H9 (cell line): ENCODE measurements at regions not wholly inside any gene's neighbourhood (a gene's known extent, or its start where the extent isn't known, plus 50 kb on each side); places are given as distances from the start of the nearest gene placed in this dataset.

Source experiments
- DNase-seq: peaks from one replicate; pipeline ENCODE4 v3.0.0-alpha.2; 2017
- H2AFZ ChIP-seq: one replicate; pipeline ENCODE4 v1.6.1; 2013; ENCODE audit warnings: mild to moderate bottlenecking, low read length, control low read depth, moderate library complexity
- H2AK5ac ChIP-seq: 2 replicates; pipeline ENCODE4 v1.6.1; 2013; ENCODE audit warnings: low read length, control low read depth, mixed read lengths; ENCODE audit not compliant: insufficient read length
- H2BK120ac ChIP-seq: one replicate; pipeline ENCODE4 v1.6.1; 2013; ENCODE audit warnings: low read depth, mild to moderate bottlenecking, low read length, control low read depth, inconsistent platforms; ENCODE audit not compliant: poor library complexity, severe bottlenecking
- H2BK12ac ChIP-seq: 2 replicates; pipeline ENCODE4 v1.6.1; 2013; ENCODE audit warnings: low read length, control low read depth, mixed read lengths, low read depth; ENCODE audit not compliant: insufficient read length
- H2BK15ac ChIP-seq: 2 replicates; pipeline ENCODE4 v1.6.1; 2013; ENCODE audit warnings: low read depth, low read length, control low read depth
- H2BK20ac ChIP-seq: one replicate; pipeline ENCODE4 v1.6.1; 2013; ENCODE audit warnings: low read depth, mild to moderate bottlenecking, low read length, control low read depth, inconsistent platforms; ENCODE audit not compliant: poor library complexity, severe bottlenecking
- H2BK5ac ChIP-seq: 2 replicates; pipeline ENCODE4 v1.6.1; 2013; ENCODE audit warnings: low read length, control low read depth, mixed read lengths; ENCODE audit not compliant: insufficient read length
- H3K14ac ChIP-seq: 2 replicates; pipeline ENCODE4 v1.6.1; 2013; ENCODE audit warnings: low read length, control low read depth; ENCODE audit not compliant: insufficient read depth
- H3K18ac ChIP-seq: 2 replicates; pipeline ENCODE4 v1.6.1; 2013; ENCODE audit warnings: low read depth, mild to moderate bottlenecking, mixed read lengths, low read length, control low read depth; ENCODE audit not compliant: insufficient read length
- H3K23ac ChIP-seq: 2 replicates; pipeline ENCODE4 v1.6.1; 2013; ENCODE audit warnings: low read length, control low read depth, mixed read lengths, low read depth; ENCODE audit not compliant: insufficient read length
- H3K23me2 ChIP-seq: 2 replicates; pipeline ENCODE4 v1.6.1; 2013; ENCODE audit warnings: low read depth, mild to moderate bottlenecking, mixed read lengths, low read length, control low read depth; ENCODE audit not compliant: insufficient read length, poor library complexity, severe bottlenecking
- H3K27ac ChIP-seq: 2 replicates; pipeline ENCODE4 v1.5.1; 2013; ENCODE audit warnings: low read length, control low read depth, mixed read lengths, low read depth; ENCODE audit not compliant: insufficient read length
- H3K27me3 ChIP-seq: 2 replicates; pipeline ENCODE4 v1.6.1; 2013; ENCODE audit warnings: low read length, control low read depth, inconsistent platforms; ENCODE audit not compliant: insufficient read depth
- H3K4ac ChIP-seq: 2 replicates; pipeline ENCODE4 v1.6.1; 2013; ENCODE audit warnings: low read depth, mild to moderate bottlenecking, control low read depth, inconsistent platforms, low read length, moderate library complexity
- H3K4me1 ChIP-seq: 2 replicates; pipeline ENCODE4 v1.6.1; 2013; ENCODE audit warnings: low read length, control low read depth, inconsistent platforms; ENCODE audit not compliant: insufficient read depth
- H3K4me2 ChIP-seq: 2 replicates; pipeline ENCODE4 v1.6.1; 2013; ENCODE audit warnings: low read length, control low read depth, mixed read lengths; ENCODE audit not compliant: insufficient read length, insufficient read depth
- H3K56ac ChIP-seq: 2 replicates; pipeline ENCODE4 v1.6.1; 2013; ENCODE audit warnings: low read depth, mild to moderate bottlenecking, mixed read lengths, low read length, control low read depth; ENCODE audit not compliant: insufficient read length
- H3K79me1 ChIP-seq: 2 replicates; pipeline ENCODE4 v1.6.1; 2013; ENCODE audit warnings: low read depth, mild to moderate bottlenecking, moderate library complexity, low read length, control low read depth, inconsistent platforms; ENCODE audit not compliant: insufficient read depth, poor library complexity, severe bottlenecking
- H3K79me2 ChIP-seq: 2 replicates; pipeline ENCODE4 v1.6.1; 2013; ENCODE audit warnings: low read length, control low read depth, inconsistent platforms; ENCODE audit not compliant: insufficient read depth
- H3K9ac ChIP-seq: 2 replicates; pipeline ENCODE4 v1.6.1; 2013; ENCODE audit warnings: low read length, control low read depth, mixed read lengths; ENCODE audit not compliant: insufficient read length; ENCODE audit errors: extremely low read depth
- H3K9me3 ChIP-seq: one replicate; pipeline ENCODE4 v1.6.1; 2013; ENCODE audit warnings: low read depth, low read length, inconsistent platforms; ENCODE audit not compliant: control insufficient read depth
- H3T11ph ChIP-seq: one replicate; pipeline ENCODE4 v1.6.1; 2013; ENCODE audit warnings: mild to moderate bottlenecking, low read length, control low read depth, inconsistent platforms
- H4K20me1 ChIP-seq: one replicate; pipeline ENCODE4 v1.6.1; 2013; ENCODE audit not compliant: control insufficient read depth, insufficient read length, insufficient read depth
- H4K5ac ChIP-seq: 2 replicates; pipeline ENCODE4 v1.6.1; 2013; ENCODE audit warnings: low read depth, mild to moderate bottlenecking, mixed read lengths, low read length, control low read depth; ENCODE audit not compliant: insufficient read length
- H4K8ac ChIP-seq: replicated peaks from 2 replicates; pipeline ENCODE4 v1.6.1; 2013; ENCODE audit warnings: low read length, control low read depth, mixed read lengths, low read depth; ENCODE audit not compliant: insufficient read length
- H4K91ac ChIP-seq: 2 replicates; pipeline ENCODE4 v1.6.1; 2013; ENCODE audit warnings: low read depth, mild to moderate bottlenecking, moderate library complexity, mixed read lengths, low read length, control low read depth; ENCODE audit not compliant: insufficient read length
- H3K27ac Mint-ChIP-seq, 3 experiments: 2 replicates in 2 of 3; 3 replicates in 1 of 3; pipeline ENCODE4 v1.8.0; 2020 to 2021; ENCODE audit warnings: mixed read lengths in 3 of 3, mild to moderate bottlenecking in 1 of 3, moderate library complexity in 1 of 3
- H3K27me3 Mint-ChIP-seq: 2 replicates; pipeline ENCODE4 v1.8.0; 2021; ENCODE audit warnings: low read depth, mild to moderate bottlenecking, moderate library complexity, mixed read lengths
- H3K36me3 Mint-ChIP-seq, 3 experiments: 2 replicates in 2 of 3; 3 replicates in 1 of 3; pipeline ENCODE4 v1.8.0; 2020 to 2021; ENCODE audit warnings: low read depth in 3 of 3, mixed read lengths in 3 of 3; ENCODE audit not compliant: insufficient read depth in 1 of 3
- H3K4me1 Mint-ChIP-seq, 2 experiments: 2 replicates each; pipeline ENCODE4 v1.8.0; 2020; ENCODE audit warnings: mixed read lengths in 2 of 2
- H3K4me3 Mint-ChIP-seq, 2 experiments: 2 replicates in 1 of 2; 3 replicates in 1 of 2; pipeline ENCODE4 v1.8.0; 2020 to 2021; ENCODE audit warnings: mild to moderate bottlenecking in 2 of 2, mixed read lengths in 2 of 2, moderate library complexity in 1 of 2
- H3K9me3 Mint-ChIP-seq, 2 experiments: 2 replicates in 1 of 2; 3 replicates in 1 of 2; pipeline ENCODE4 v1.8.0; 2020; ENCODE audit warnings: mild to moderate bottlenecking in 2 of 2, mixed read lengths in 2 of 2, moderate library complexity in 1 of 2
- WGBS: extraction: QIAGEN DNeasy Blood & Tissue Kit; methylation state at CpG from one replicate; pipeline ENCODE4 v1.1.7; 2013; ENCODE audit warnings: missing lambda C conversion rate, low lambda C conversion rate, mixed read lengths; ENCODE audit not compliant: insufficient read length; ENCODE audit errors: extremely low coverage; 5-methylcytosine and 5-hydroxymethylcytosine counted together
- TF ChIP-seq, protein P1 (sequence below): fragments of 200-600 bp; sonication (generic); conservative IDR thresholded peaks from 3 replicates; pipeline ENCODE4 v1.8.0; 2021; ENCODE audit warnings: antibody characterized with exemption, mild to moderate bottlenecking

DNA sequence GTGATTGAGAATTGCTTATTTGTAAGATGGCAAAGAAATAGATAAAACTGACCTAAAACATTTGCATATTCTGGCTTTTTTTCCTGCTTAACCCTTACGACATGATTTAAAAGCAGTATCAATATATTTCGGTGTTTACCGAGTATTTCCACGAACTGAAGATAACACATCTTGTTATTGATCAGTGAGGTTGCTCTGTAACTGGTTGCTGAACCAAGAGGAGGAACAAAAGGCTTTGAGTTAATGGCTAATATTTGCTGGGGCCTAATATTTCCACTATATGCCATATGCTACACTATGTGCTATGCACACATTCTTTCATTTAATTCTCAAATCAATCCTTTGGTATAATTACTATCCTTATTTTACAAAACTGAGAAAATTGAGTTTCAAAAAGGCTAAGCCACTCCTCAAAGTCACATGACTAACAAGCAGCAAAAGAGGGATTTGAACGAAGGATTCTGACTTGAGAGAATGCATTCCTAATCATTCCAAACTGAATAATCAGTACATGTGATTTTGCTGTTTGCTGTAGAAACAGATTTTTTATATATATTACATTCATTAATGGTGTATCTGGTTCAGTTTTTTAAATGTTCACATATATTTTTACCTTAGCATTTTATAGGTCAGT lies 346.0 kb downstream of the USP25 start:
- Histone ChIP-seq H3K9me3 (no peaks in the 10 kb centered on the region), H3K23ac (no peak overlapping the region), H4K8ac (no peak overlapping the region), H2BK20ac (no peak overlapping the region), H3K27ac (no peak overlapping the region), H3K14ac (no peak overlapping the region), H3K56ac (no peak overlapping the region), H4K20me1 (no peaks in the 10 kb centered on the region), H4K5ac (no peak overlapping the region), H3K23me2 (no peaks in the 10 kb centered on the region), H3T11ph (no peak overlapping the region), H2AFZ (no peak overlapping the region), H3K79me2 (no peaks in the 10 kb centered on the region), H4K91ac (no peak overlapping the region), H3K4me1 (no peaks in the 10 kb centered on the region), H2BK15ac (no peak overlapping the region), H3K4me2 (no peak overlapping the region), H3K79me1 (no peaks in the 10 kb centered on the region), H2BK120ac (no peak overlapping the region), H2AK5ac (no peak overlapping the region), H3K4ac (no peak overlapping the region), H3K27me3 (no peaks in the 10 kb centered on the region), H2BK12ac (no peak overlapping the region), H3K18ac (no peak overlapping the region), H2BK5ac (no peak overlapping the region), H3K9ac (no peak overlapping the region)
- TF ChIP-seq, protein P1, sequence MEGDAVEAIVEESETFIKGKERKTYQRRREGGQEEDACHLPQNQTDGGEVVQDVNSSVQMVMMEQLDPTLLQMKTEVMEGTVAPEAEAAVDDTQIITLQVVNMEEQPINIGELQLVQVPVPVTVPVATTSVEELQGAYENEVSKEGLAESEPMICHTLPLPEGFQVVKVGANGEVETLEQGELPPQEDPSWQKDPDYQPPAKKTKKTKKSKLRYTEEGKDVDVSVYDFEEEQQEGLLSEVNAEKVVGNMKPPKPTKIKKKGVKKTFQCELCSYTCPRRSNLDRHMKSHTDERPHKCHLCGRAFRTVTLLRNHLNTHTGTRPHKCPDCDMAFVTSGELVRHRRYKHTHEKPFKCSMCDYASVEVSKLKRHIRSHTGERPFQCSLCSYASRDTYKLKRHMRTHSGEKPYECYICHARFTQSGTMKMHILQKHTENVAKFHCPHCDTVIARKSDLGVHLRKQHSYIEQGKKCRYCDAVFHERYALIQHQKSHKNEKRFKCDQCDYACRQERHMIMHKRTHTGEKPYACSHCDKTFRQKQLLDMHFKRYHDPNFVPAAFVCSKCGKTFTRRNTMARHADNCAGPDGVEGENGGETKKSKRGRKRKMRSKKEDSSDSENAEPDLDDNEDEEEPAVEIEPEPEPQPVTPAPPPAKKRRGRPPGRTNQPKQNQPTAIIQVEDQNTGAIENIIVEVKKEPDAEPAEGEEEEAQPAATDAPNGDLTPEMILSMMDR: no peak
- H3K27me3 Mint-ChIP-seq: no peaks in the 10 kb centered on the region
- no CpG with 5 or more reads among the region's 5 CpGs for WGBS
- H3K4me1 Mint-ChIP-seq: peaks cover 0 to 3% of the 10 kb centered on the region in 2 experiments; a peak in 2 of 4 replicates
- no peaks in the 10 kb centered on the region for H3K9me3 Mint-ChIP-seq
- H3K4me3 Mint-ChIP-seq: no peak overlapping the region
- no peak for DNase-seq
- H3K36me3 Mint-ChIP-seq: no peaks in the 10 kb centered on the region
- H3K27ac Mint-ChIP-seq: no peak overlapping the region
